ENCODE measurements at regions not wholly inside any gene's neighbourhood (a gene's known extent, or its start where the extent isn't known, plus 50 kb on each side); places are given as distances from the start of the nearest gene placed in this dataset.
"Not testable (repeated sequence)": the region's sequence is repeated elsewhere in the genome, so short reads cannot be mapped to it uniquely, and the experiment has no call there.

- peaks cover 19% of the 10 kb centered on the region for H3K9me3 Mint-ChIP-seq
- no peak for ATAC-seq (replicated peaks; ENCODE audit: extremely low read depth, poor library complexity, severe bottlenecking)
These were observed 397.3 kb downstream of the PPP1R3A start for GRCh38 chr7:113521468-113521867.

DNA sequence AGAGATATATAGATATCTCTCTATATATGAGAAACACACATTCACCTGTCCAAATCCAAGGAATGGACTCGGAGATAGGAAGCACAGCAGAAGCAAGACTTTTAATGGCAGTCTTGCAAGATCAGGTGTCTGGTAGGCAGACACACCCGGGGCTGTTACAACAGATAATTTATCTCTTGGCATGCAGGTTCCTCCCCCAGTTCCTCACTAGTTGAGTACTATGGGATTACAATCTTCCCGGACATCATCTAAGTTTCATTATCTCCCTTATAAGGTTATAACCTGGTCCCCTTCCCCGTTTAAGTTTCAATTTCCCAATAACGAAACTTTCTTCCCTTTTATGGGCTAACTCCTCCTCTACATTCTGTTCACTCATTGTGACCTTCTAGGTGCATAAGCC lies 399.3 kb downstream of the PPP1R3A start:
- DNase-seq (ENCODE audit: low spot score in 2 of 2), result no peak
- H3K27me3 Mint-ChIP-seq, result no peaks in the 10 kb centered on the region
- H3K4me3 Mint-ChIP-seq, result no peak overlapping the region
- no peak overlapping the region for H3K27ac Mint-ChIP-seq (ENCODE audit: low read depth)
- no peak for ATAC-seq (replicated peaks; ENCODE audit: extremely low read depth, poor library complexity, severe bottlenecking)
- peaks cover 3% of the 10 kb centered on the region for H3K36me3 Mint-ChIP-seq (ENCODE audit: insufficient read depth)
- peaks cover 21% of the 10 kb centered on the region for H3K9me3 Mint-ChIP-seq
- H3K4me1 Mint-ChIP-seq, result no peaks in the 10 kb centered on the region

More at GRCh38 chr7:113521468-113521867, 397.3 kb downstream of the PPP1R3A start:
- no peak overlapping the region for H3K27ac Mint-ChIP-seq (ENCODE audit: low read depth)
- H3K4me3 Mint-ChIP-seq, result no peak overlapping the region
- no peaks in the 10 kb centered on the region for H3K27me3 Mint-ChIP-seq
- H3K36me3 Mint-ChIP-seq (ENCODE audit: insufficient read depth), result no peaks in the 10 kb centered on the region
- no peak for DNase-seq (ENCODE audit: low spot score in 2 of 2)
- no peaks in the 10 kb centered on the region for H3K4me1 Mint-ChIP-seq

DNA sequence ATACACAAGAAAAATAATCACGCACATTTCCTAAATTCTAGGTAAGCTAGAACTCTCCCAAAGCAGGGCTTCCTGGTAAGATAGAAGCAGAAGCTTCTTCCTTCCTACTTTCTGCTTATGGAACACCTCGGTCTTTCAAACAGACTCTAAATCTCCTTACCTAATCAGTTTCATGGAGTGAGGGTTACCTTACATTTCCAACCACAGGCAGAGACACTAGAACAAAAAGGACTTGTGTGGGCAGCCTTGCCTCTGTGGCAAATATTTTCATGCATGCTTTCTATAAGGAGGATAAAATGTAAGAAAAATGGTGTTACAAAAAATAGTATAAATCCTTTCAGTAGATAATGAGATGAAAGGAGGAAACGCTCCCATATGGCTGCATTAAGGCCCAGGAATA lies 386.3 kb upstream of the SMIM30 start:
- H3K27ac Mint-ChIP-seq (ENCODE audit: low read depth), result no peak overlapping the region
- H3K9me3 Mint-ChIP-seq, result peaks cover 17% of the 10 kb centered on the region
- no peaks in the 10 kb centered on the region for H3K27me3 Mint-ChIP-seq
- no peak for DNase-seq (ENCODE audit: low spot score in 2 of 2)
- no peak for ATAC-seq (replicated peaks; ENCODE audit: extremely low read depth, poor library complexity, severe bottlenecking)
- H3K4me1 Mint-ChIP-seq, result no peaks in the 10 kb centered on the region
- peaks cover 1% of the 10 kb centered on the region for H3K36me3 Mint-ChIP-seq (ENCODE audit: insufficient read depth)
- no peak overlapping the region for H3K4me3 Mint-ChIP-seq

GRCh38 chr7:113504142-113504541 lies 385.8 kb upstream of the SMIM30 start:
- no peak for ATAC-seq (replicated peaks; ENCODE audit: extremely low read depth, poor library complexity, severe bottlenecking)
- Mint-ChIP-seq H3K4me1 (no peaks in the 10 kb centered on the region), H3K27me3 (no peaks in the 10 kb centered on the region), H3K9me3 (peaks cover 17% of the 10 kb centered on the region), H3K4me3 (no peak overlapping the region), H3K27ac (ENCODE audit: low read depth) (no peak overlapping the region), H3K36me3 (ENCODE audit: insufficient read depth) (peaks cover 1% of the 10 kb centered on the region)
- no peak for DNase-seq (ENCODE audit: low spot score in 2 of 2)

- not testable (repeated sequence) for H3K36me3 Mint-ChIP-seq (ENCODE audit: insufficient read depth); H3K9me3 Mint-ChIP-seq; DNase-seq (ENCODE audit: low spot score in 2 of 2); H3K27ac Mint-ChIP-seq (ENCODE audit: low read depth); H3K4me3 Mint-ChIP-seq; H3K27me3 Mint-ChIP-seq; H3K4me1 Mint-ChIP-seq; ATAC-seq (replicated peaks; ENCODE audit: extremely low read depth, poor library complexity, severe bottlenecking)
These were observed 378.2 kb upstream of the SMIM30 start for GRCh38 chr7:113496586-113496985.

DNA sequence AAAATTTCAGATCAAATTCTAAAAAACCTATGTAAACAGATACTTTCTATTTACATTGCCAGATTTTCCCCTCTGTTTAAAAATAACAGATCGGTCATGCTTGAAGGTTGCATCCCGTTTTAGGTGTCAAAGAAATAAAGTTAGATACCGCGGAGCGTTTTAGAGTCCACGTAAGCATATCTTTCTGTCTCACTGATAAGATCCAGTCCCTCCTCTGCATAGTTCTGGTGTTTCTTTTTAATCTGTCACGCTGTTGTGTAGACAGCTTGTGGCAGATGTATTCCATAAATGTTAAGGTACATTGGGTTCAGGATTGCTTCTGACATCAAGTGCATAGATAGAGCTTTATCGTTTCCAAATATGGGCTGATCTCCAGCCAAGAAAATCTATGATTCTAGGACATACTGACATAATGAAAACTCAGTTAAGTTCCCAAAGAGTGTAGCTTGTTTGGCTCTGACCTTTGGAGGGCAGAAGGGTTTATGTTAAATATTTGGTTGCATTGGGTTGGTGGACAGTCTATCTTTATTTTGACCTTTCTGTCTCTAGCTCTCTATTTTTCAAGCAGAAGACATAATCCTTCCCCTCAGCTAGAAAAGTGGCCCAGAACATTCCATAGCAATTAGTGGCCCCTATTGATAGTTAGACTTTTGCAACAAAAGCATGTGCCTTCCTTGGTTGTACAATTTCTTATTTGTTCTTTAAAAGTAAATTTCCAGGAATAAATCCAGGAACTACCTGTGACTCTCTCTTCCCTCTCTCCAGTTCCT lies 376.6 kb upstream of the SMIM30 start:
- not testable (repeated sequence) for H3K36me3 Mint-ChIP-seq (ENCODE audit: insufficient read depth); H3K27ac Mint-ChIP-seq (ENCODE audit: low read depth); ATAC-seq (replicated peaks; ENCODE audit: extremely low read depth, poor library complexity, severe bottlenecking); H3K9me3 Mint-ChIP-seq; H3K27me3 Mint-ChIP-seq; DNase-seq (ENCODE audit: low spot score in 2 of 2); H3K4me3 Mint-ChIP-seq; H3K4me1 Mint-ChIP-seq

DNA sequence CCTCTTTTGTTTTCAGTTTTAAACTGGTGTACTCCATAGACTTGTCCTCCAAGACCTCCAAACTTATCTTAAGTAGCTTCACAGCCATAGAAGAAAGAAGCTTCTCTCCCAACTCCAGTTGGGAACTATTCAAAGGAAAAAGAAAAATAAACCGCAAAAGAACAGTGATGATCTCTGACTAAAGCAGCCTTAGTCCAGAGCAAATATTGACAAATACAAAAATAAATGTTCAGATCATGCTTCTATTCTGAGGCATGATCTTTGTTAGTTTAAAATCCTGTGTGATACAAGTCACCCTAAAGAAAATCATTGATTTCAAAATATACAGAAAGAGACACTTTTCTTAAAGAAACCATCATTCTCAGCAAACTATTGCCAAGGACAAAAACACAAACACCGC lies 373.0 kb upstream of the SMIM30 start:
- DNase-seq (ENCODE audit: low spot score in 2 of 2), result no peak
- Mint-ChIP-seq H3K4me1 (no peaks in the 10 kb centered on the region), H3K9me3 (no peaks in the 10 kb centered on the region), H3K4me3 (no peak overlapping the region), H3K36me3 (ENCODE audit: insufficient read depth) (no peaks in the 10 kb centered on the region), H3K27me3 (no peaks in the 10 kb centered on the region), H3K27ac (ENCODE audit: low read depth) (no peak overlapping the region)
- no peak for ATAC-seq (replicated peaks; ENCODE audit: extremely low read depth, poor library complexity, severe bottlenecking)

GRCh38 chr7:113487925-113488731 lies 369.8 kb upstream of the SMIM30 start:
- Mint-ChIP-seq H3K9me3 (no peaks in the 10 kb centered on the region), H3K4me1 (no peaks in the 10 kb centered on the region), H3K27me3 (no peaks in the 10 kb centered on the region), H3K4me3 (no peak overlapping the region), H3K27ac (ENCODE audit: low read depth) (no peak overlapping the region), H3K36me3 (ENCODE audit: insufficient read depth) (no peaks in the 10 kb centered on the region)
- ATAC-seq (replicated peaks; ENCODE audit: extremely low read depth, poor library complexity, severe bottlenecking) (no peak), DNase-seq (ENCODE audit: low spot score in 2 of 2) (no peak)

- Mint-ChIP-seq H3K36me3 (ENCODE audit: insufficient read depth) (no peaks in the 10 kb centered on the region), H3K4me3 (no peak overlapping the region), H3K27ac (ENCODE audit: low read depth) (no peak overlapping the region), H3K4me1 (no peaks in the 10 kb centered on the region), H3K9me3 (no peaks in the 10 kb centered on the region), H3K27me3 (no peaks in the 10 kb centered on the region)
- ATAC-seq (replicated peaks; ENCODE audit: extremely low read depth, poor library complexity, severe bottlenecking) (no peak), DNase-seq (ENCODE audit: low spot score in 2 of 2) (no peak)
These were observed 368.2 kb upstream of the SMIM30 start for GRCh38 chr7:113486548-113486947.

GRCh38 chr7:113483657-113484056 lies 365.3 kb upstream of the SMIM30 start:
- H3K4me1 Mint-ChIP-seq, result no peaks in the 10 kb centered on the region
- no peaks in the 10 kb centered on the region for H3K9me3 Mint-ChIP-seq
- H3K4me3 Mint-ChIP-seq, result no peak overlapping the region
- no peaks in the 10 kb centered on the region for H3K27me3 Mint-ChIP-seq
- no peaks in the 10 kb centered on the region for H3K36me3 Mint-ChIP-seq (ENCODE audit: insufficient read depth)
- DNase-seq (ENCODE audit: low spot score in 2 of 2) (no peak), ATAC-seq (replicated peaks; ENCODE audit: extremely low read depth, poor library complexity, severe bottlenecking) (no peak)
- no peak overlapping the region for H3K27ac Mint-ChIP-seq (ENCODE audit: low read depth)

- ATAC-seq (replicated peaks; ENCODE audit: extremely low read depth, poor library complexity, severe bottlenecking), result no peak
- Mint-ChIP-seq H3K36me3 (ENCODE audit: insufficient read depth) (no peaks in the 10 kb centered on the region), H3K27ac (ENCODE audit: low read depth) (no peak overlapping the region), H3K4me1 (no peaks in the 10 kb centered on the region), H3K9me3 (no peaks in the 10 kb centered on the region), H3K27me3 (no peaks in the 10 kb centered on the region), H3K4me3 (no peak overlapping the region)
- no peak for DNase-seq (ENCODE audit: low spot score in 2 of 2)
These were observed 362.2 kb upstream of the SMIM30 start for GRCh38 chr7:113480537-113480936.

GRCh38 chr7:113464096-113464855 lies 345.9 kb upstream of the SMIM30 start:
- Mint-ChIP-seq H3K9me3 (peaks cover 9% of the 10 kb centered on the region), H3K36me3 (ENCODE audit: insufficient read depth) (no peaks in the 10 kb centered on the region), H3K27me3 (no peaks in the 10 kb centered on the region), H3K4me1 (no peaks in the 10 kb centered on the region), H3K27ac (ENCODE audit: low read depth) (no peak overlapping the region), H3K4me3 (no peak overlapping the region)
- DNase-seq (ENCODE audit: low spot score in 2 of 2), result no peak
- no peak for ATAC-seq (replicated peaks; ENCODE audit: extremely low read depth, poor library complexity, severe bottlenecking)

Measured in central memory CD8-positive, alpha-beta T cell (primary cell).